Glutamatergic neuron (in vitro differentiated cells): ENCODE measurements at regions not wholly inside any gene's neighbourhood (a gene's known extent, or its start where the extent isn't known, plus 50 kb on each side); places are given as distances from the start of the nearest gene placed in this dataset.

ENCODE experiments used
- DNase-seq: peaks from one replicate; pipeline ENCODE4 v3.0.0; 2022
- H3K27ac Mint-ChIP-seq: one replicate; pipeline ENCODE4 v1.8.0; 2020; ENCODE audit warnings: mild to moderate bottlenecking, mixed read lengths, inconsistent platforms; ENCODE audit not compliant: unreplicated experiment
- H3K27me3 Mint-ChIP-seq: one replicate; pipeline ENCODE4 v1.8.0; 2020; ENCODE audit warnings: mild to moderate bottlenecking, moderate library complexity, mixed read lengths, inconsistent platforms; ENCODE audit not compliant: unreplicated experiment
- H3K36me3 Mint-ChIP-seq: one replicate; pipeline ENCODE4 v1.8.0; 2020; ENCODE audit warnings: mild to moderate bottlenecking, mixed read lengths, inconsistent platforms; ENCODE audit not compliant: unreplicated experiment
- H3K4me1 Mint-ChIP-seq: one replicate; pipeline ENCODE4 v1.8.0; 2020; ENCODE audit warnings: mild to moderate bottlenecking, low read depth, mixed read lengths, inconsistent platforms; ENCODE audit not compliant: unreplicated experiment
- H3K4me3 Mint-ChIP-seq: one replicate; pipeline ENCODE4 v1.8.0; 2020; ENCODE audit warnings: mild to moderate bottlenecking, mixed read lengths, inconsistent platforms; ENCODE audit not compliant: unreplicated experiment
- H3K9me3 Mint-ChIP-seq: one replicate; pipeline ENCODE4 v1.8.0; 2020; ENCODE audit warnings: mild to moderate bottlenecking, moderate library complexity, mixed read lengths, inconsistent platforms; ENCODE audit not compliant: unreplicated experiment
- TF ChIP-seq, protein P1 (sequence below): fragments of 200-600 bp; sonication (generic); IDR thresholded peaks from one replicate; pipeline ENCODE4 v1.5.0; 2021; ENCODE audit not compliant: partially characterized antibody, unreplicated experiment

DNA sequence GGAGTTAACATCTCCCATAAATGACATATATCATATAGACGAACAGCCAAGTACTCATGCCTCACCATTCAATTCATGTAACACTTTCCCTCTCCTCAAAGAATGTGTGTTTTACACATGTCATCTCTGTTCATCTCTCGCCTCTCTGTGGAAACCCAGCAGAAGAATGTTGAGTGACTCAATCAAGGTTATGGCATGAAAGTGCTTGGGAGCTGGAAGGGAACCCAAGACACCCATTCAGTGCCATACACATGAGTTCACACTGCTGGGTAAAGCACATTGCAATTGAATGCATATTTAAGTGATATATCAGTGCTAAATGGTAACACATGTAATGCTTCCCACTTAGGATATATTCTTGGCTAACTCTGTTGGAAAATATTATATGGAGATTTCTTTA lies 322.9 kb downstream of the PTEN start:
- Mint-ChIP-seq H3K27ac (no peak overlapping the region), H3K4me3 (no peak overlapping the region), H3K27me3 (no peaks in the 10 kb centered on the region), H3K9me3 (no peaks in the 10 kb centered on the region), H3K4me1 (no peaks in the 10 kb centered on the region), H3K36me3 (no peaks in the 10 kb centered on the region)
- no peak for DNase-seq
- TF ChIP-seq, protein P1, sequence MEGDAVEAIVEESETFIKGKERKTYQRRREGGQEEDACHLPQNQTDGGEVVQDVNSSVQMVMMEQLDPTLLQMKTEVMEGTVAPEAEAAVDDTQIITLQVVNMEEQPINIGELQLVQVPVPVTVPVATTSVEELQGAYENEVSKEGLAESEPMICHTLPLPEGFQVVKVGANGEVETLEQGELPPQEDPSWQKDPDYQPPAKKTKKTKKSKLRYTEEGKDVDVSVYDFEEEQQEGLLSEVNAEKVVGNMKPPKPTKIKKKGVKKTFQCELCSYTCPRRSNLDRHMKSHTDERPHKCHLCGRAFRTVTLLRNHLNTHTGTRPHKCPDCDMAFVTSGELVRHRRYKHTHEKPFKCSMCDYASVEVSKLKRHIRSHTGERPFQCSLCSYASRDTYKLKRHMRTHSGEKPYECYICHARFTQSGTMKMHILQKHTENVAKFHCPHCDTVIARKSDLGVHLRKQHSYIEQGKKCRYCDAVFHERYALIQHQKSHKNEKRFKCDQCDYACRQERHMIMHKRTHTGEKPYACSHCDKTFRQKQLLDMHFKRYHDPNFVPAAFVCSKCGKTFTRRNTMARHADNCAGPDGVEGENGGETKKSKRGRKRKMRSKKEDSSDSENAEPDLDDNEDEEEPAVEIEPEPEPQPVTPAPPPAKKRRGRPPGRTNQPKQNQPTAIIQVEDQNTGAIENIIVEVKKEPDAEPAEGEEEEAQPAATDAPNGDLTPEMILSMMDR: no peak

DNA sequence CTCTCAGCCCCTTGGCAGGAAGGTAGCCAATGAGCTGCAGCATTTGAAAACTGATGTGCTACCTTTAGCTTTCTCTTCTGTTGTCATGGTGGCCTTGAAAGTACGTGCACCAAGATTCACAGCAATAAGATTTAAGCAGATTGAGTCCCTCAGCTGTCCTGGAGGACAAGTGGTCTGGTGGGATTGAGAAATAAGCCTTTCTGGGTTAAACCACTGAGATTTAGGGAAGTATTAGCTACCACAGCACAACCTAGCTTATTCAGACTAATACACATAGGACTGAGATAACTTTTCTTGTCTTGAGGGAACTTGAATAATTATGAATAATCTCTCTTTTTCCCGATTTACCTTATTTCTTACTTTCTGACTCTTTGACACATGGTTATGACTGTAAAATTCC lies 324.0 kb downstream of the PTEN start:
- H3K4me3 Mint-ChIP-seq: no peak overlapping the region
- H3K4me1 Mint-ChIP-seq: no peaks in the 10 kb centered on the region
- H3K36me3 Mint-ChIP-seq: no peaks in the 10 kb centered on the region
- DNase-seq: no peak
- TF ChIP-seq, protein P1: no peak
- H3K27me3 Mint-ChIP-seq: no peaks in the 10 kb centered on the region
- H3K9me3 Mint-ChIP-seq: no peaks in the 10 kb centered on the region
- H3K27ac Mint-ChIP-seq: no peak overlapping the region

DNA sequence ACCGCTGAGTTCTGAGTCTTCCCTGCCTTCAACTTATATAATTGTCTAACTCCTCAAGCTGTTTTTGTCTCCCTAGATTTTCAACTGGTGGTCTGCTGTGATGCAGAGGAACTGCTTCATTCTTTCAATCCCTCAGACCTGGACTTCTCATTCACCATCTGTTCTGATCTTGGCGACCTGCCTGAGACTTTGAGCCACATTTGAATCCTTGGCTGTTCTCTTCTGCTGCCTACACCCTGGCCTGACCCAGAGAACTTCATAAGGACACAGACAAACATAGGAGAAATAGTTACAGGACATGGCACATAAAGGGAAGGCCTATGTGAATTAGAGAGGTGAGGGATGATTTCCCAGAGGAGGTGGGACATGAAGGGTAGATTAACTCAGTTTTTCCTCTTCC lies 326.7 kb downstream of the PTEN start:
- H3K27me3 Mint-ChIP-seq: peaks cover 2% of the 10 kb centered on the region
- H3K27ac Mint-ChIP-seq: no peak overlapping the region
- DNase-seq: no peak
- H3K36me3 Mint-ChIP-seq: no peaks in the 10 kb centered on the region
- no peaks in the 10 kb centered on the region for H3K9me3 Mint-ChIP-seq
- no peak overlapping the region for H3K4me3 Mint-ChIP-seq
- TF ChIP-seq, protein P1: no peak
- no peaks in the 10 kb centered on the region for H3K4me1 Mint-ChIP-seq

DNA sequence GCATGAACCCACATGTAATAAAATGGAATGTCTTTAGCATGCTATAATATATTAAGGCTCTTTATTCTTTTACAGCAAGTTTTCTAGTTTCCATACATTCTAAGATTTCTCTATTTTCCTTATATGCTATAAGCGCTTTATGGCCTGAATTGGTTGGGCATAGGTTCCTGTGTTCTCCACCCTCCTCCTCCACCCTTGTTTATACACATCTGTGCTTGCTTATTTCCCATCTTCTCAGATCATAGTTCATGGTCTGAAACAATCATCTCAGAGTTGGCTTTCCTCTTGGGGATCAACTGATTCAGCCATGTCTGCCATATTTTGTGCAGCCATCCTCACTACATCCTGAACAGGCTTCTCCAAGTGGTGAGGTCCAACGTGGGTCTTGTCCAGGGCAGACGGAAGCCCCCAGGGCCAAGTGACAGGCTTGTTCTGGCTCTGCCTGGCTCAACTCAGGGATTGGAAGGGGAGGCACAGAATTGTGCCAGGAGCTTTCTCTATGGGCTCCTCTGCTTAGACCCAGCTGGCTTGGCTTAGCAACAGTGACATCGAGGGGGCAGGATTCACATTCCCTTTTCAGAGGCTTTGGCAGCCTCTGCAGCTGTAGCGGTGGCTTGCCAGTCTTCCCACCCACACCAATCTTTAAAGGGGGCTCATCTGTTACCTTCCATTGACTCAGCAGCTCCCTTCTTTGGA lies 327.3 kb downstream of the PTEN start:
- no peaks in the 10 kb centered on the region for H3K4me1 Mint-ChIP-seq
- no peak overlapping the region for H3K4me3 Mint-ChIP-seq
- H3K27me3 Mint-ChIP-seq: peaks cover 2% of the 10 kb centered on the region
- H3K9me3 Mint-ChIP-seq: no peaks in the 10 kb centered on the region
- DNase-seq: no peak
- H3K27ac Mint-ChIP-seq: no peak overlapping the region
- no peaks in the 10 kb centered on the region for H3K36me3 Mint-ChIP-seq
- TF ChIP-seq, protein P1: no peak

DNA sequence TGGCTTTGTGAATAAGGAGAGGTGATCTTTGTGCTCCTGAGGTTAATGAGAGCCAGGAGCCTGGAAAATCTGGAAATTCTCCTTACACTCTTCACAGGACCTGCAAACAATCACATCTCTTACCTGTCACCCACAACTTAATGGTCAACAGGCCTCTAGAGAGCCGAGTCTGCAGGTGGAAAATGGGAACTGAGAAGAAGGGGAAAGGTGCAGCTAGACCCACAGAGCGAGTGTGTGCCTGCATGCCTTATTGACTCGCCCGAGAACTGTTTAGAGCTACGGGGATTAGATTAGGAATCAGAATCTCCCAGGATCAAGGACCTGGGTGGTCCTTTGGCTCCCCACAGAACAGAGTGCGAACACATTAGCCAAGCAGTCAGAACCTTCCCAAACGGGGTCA lies 329.6 kb downstream of the PTEN start:
- Mint-ChIP-seq H3K27me3 (peaks cover 2% of the 10 kb centered on the region), H3K4me1 (no peaks in the 10 kb centered on the region), H3K36me3 (no peaks in the 10 kb centered on the region), H3K4me3 (no peak overlapping the region), H3K27ac (no peak overlapping the region), H3K9me3 (no peaks in the 10 kb centered on the region)
- TF ChIP-seq, protein P1: no peak
- no peak for DNase-seq
